ENCODE measurements at regions not wholly inside any gene's neighbourhood (a gene's known extent, or its start where the extent isn't known, plus 50 kb on each side); places are given as distances from the start of the nearest gene placed in this dataset.

DNA sequence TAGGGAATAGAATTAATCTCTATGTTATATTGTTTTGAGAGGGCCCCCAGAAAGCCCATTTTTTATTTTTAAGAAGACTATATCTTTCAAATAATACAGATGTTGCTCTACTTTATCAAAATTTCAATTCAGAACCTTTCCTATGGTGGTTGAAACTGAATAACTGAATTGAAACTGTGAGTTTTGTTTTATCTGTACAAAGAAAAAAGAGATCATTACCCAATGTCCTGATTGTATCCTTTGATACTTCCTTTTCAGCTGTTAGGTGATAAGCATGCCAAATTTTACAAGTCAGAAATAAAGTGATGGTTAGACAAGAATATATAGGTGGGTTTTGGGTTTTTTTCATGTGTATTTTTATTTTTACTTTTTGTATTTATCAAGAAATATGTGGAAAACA, 1293.1 kb upstream of the USP15 start:
- Mint-ChIP-seq H3K4me3 (no peak overlapping the region), H3K4me1 (ENCODE audit: low read depth) (no peaks in the 10 kb centered on the region), H3K36me3 (ENCODE audit: low read depth) (no peaks in the 10 kb centered on the region), H3K9me3 (peaks cover 13% of the 10 kb centered on the region), H3K27ac (no peak overlapping the region), H3K27me3 (no peaks in the 10 kb centered on the region)

DNA sequence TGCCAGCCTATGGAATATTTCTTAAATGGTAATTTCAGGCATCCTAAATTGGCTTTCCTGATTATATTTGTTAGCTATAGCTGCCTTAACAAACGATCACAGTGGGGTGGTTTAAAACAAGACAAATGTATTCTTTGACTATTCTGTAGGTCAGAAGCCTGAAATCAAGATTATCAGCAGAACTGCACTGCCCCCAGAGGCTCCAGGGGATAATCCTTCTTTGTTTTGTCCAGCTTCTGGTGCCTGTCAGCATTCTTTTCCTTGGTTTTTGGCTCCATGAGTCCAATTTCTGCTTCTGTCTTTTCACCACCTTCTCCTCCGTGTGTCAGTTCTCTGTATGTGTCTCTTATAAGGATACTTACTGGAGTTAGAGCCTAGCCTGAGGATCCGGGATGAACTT, 1282.2 kb upstream of the USP15 start:
- no peaks in the 10 kb centered on the region for H3K4me1 Mint-ChIP-seq (ENCODE audit: low read depth)
- H3K27ac Mint-ChIP-seq, result no peak overlapping the region
- no peaks in the 10 kb centered on the region for H3K27me3 Mint-ChIP-seq
- no peak overlapping the region for H3K4me3 Mint-ChIP-seq
- no peaks in the 10 kb centered on the region for H3K36me3 Mint-ChIP-seq (ENCODE audit: low read depth)
- H3K9me3 Mint-ChIP-seq, result peaks cover 7% of the 10 kb centered on the region

- no peak overlapping the region for H3K4me3 Mint-ChIP-seq
- H3K4me1 Mint-ChIP-seq (ENCODE audit: low read depth), result no peaks in the 10 kb centered on the region
- peaks cover 16% of the 10 kb centered on the region for H3K9me3 Mint-ChIP-seq
- no peaks in the 10 kb centered on the region for H3K27me3 Mint-ChIP-seq
- no peak overlapping the region for H3K27ac Mint-ChIP-seq
- H3K36me3 Mint-ChIP-seq (ENCODE audit: low read depth), result no peaks in the 10 kb centered on the region
These were observed 1279.6 kb upstream of the USP15 start for GRCh38 chr12:60980558-60980957.

DNA sequence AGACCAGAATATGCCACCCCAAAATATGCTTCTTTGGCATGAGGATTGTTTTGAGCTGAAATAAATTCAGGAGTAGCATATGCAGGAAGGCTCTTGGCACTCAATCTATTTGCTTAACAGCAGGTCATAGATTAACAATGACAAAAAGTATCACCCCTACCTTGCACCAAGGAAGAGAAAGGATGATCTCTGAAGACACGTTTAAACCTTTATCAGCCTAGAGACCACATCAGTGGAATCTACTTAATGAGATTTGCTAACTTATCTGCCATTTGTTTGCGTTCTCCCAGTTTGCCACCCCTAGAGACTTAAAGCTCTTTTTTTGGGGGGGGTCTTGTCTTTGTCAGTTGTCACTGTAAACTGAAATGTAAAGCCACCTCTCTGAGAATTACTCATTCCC, 1278.7 kb upstream of the USP15 start:
- H3K4me1 Mint-ChIP-seq (ENCODE audit: low read depth), result no peaks in the 10 kb centered on the region
- no peak overlapping the region for H3K4me3 Mint-ChIP-seq
- no peaks in the 10 kb centered on the region for H3K36me3 Mint-ChIP-seq (ENCODE audit: low read depth)
- peaks cover 14% of the 10 kb centered on the region for H3K9me3 Mint-ChIP-seq
- no peaks in the 10 kb centered on the region for H3K27me3 Mint-ChIP-seq
- no peak overlapping the region for H3K27ac Mint-ChIP-seq

GRCh38 chr12:60992087-60992486, 1268.1 kb upstream of the USP15 start:
- no peaks in the 10 kb centered on the region for H3K36me3 Mint-ChIP-seq (ENCODE audit: low read depth)
- H3K4me1 Mint-ChIP-seq (ENCODE audit: low read depth), result no peaks in the 10 kb centered on the region
- no peak overlapping the region for H3K27ac Mint-ChIP-seq
- H3K27me3 Mint-ChIP-seq, result no peaks in the 10 kb centered on the region
- H3K4me3 Mint-ChIP-seq, result no peak overlapping the region
- no peaks in the 10 kb centered on the region for H3K9me3 Mint-ChIP-seq

GRCh38 chr12:60995256-60995825, 1264.9 kb upstream of the USP15 start:
- Mint-ChIP-seq H3K4me1 (ENCODE audit: low read depth) (no peaks in the 10 kb centered on the region), H3K4me3 (no peak overlapping the region), H3K36me3 (ENCODE audit: low read depth) (no peaks in the 10 kb centered on the region), H3K27me3 (no peaks in the 10 kb centered on the region), H3K27ac (no peak overlapping the region), H3K9me3 (peaks cover 5% of the 10 kb centered on the region)

DNA sequence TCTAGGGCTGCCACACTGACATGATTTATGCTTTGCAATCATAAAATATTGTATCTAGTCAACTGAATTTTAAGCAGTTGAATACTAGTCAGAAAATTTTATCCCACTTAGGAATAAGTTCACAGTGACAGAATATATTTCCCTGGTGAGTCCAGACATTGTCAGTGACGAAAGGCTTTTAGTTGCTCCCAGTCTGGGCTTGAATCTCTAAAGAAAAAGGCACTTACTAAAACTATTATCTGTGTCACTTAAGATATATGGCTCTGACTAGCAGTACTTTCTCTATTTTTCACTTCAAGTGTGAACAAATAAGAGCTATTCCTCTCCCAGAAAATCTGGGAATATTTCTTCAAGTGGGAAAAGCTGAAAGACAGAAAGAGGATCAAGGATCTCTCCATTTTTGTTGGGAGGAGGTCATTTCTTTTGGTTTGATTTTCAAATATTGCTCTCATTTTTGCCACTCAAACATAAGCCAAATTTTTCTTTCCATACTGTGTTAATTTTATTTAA, 1262.3 kb upstream of the USP15 start:
- Mint-ChIP-seq H3K27ac (no peak overlapping the region), H3K36me3 (ENCODE audit: low read depth) (no peaks in the 10 kb centered on the region), H3K4me1 (ENCODE audit: low read depth) (no peaks in the 10 kb centered on the region), H3K27me3 (no peaks in the 10 kb centered on the region), H3K4me3 (no peak overlapping the region), H3K9me3 (peaks cover 11% of the 10 kb centered on the region)

- Mint-ChIP-seq H3K9me3 (no peaks in the 10 kb centered on the region), H3K27ac (no peak overlapping the region), H3K36me3 (ENCODE audit: low read depth) (no peaks in the 10 kb centered on the region), H3K4me1 (ENCODE audit: low read depth) (no peaks in the 10 kb centered on the region), H3K27me3 (no peaks in the 10 kb centered on the region), H3K4me3 (no peak overlapping the region)
These were observed 1251.0 kb upstream of the USP15 start for GRCh38 chr12:61009192-61009591.

- H3K27me3 Mint-ChIP-seq, result no peaks in the 10 kb centered on the region
- no peaks in the 10 kb centered on the region for H3K36me3 Mint-ChIP-seq (ENCODE audit: low read depth)
- H3K27ac Mint-ChIP-seq, result no peak overlapping the region
These were observed 1248.3 kb upstream of the USP15 start for GRCh38 chr12:61011767-61012423.

GRCh38 chr12:61018571-61018970, 1241.6 kb upstream of the USP15 start:
- H3K36me3 Mint-ChIP-seq (ENCODE audit: low read depth), result no peaks in the 10 kb centered on the region
- H3K27ac Mint-ChIP-seq, result no peak overlapping the region
- peaks cover 15% of the 10 kb centered on the region for H3K9me3 Mint-ChIP-seq
- no peaks in the 10 kb centered on the region for H3K27me3 Mint-ChIP-seq
- no peak overlapping the region for H3K4me3 Mint-ChIP-seq
- no peaks in the 10 kb centered on the region for H3K4me1 Mint-ChIP-seq (ENCODE audit: low read depth)

More at GRCh38 chr12:61011767-61012423, 1248.3 kb upstream of the USP15 start:
- Mint-ChIP-seq H3K4me3 (no peak overlapping the region), H3K9me3 (peaks cover 1% of the 10 kb centered on the region), H3K4me1 (ENCODE audit: low read depth) (no peaks in the 10 kb centered on the region)

DNA sequence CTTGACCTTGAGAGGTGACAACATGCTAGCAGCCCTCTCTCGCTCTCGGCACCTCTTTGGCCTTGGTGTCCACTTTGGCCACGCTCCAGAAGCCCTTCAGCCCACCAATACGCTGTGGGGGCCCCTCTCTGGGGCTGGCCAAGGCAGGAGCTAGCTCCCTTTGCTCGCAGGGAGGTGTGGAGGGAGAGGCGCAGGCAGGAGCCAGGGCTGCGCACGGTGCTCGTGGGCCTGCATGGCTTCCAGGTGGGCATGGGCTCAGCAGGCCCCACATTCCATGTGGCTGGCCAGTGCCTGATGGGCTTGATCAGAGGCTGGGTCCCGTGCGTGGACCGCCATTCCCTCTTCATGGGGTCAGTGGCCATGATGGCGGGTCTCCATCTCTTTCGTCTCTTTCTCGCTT, 1237.0 kb upstream of the USP15 start:
- H3K9me3 Mint-ChIP-seq, result peaks cover 18% of the 10 kb centered on the region
- H3K27ac Mint-ChIP-seq, result no peak overlapping the region
- H3K4me3 Mint-ChIP-seq, result no peak overlapping the region
- H3K27me3 Mint-ChIP-seq, result no peaks in the 10 kb centered on the region
- no peaks in the 10 kb centered on the region for H3K4me1 Mint-ChIP-seq (ENCODE audit: low read depth)
- no peaks in the 10 kb centered on the region for H3K36me3 Mint-ChIP-seq (ENCODE audit: low read depth)

GRCh38 chr12:61029516-61029915, 1230.7 kb upstream of the USP15 start:
- Mint-ChIP-seq H3K27ac (no peak overlapping the region), H3K4me1 (ENCODE audit: low read depth) (no peaks in the 10 kb centered on the region), H3K36me3 (ENCODE audit: low read depth) (no peaks in the 10 kb centered on the region), H3K27me3 (no peaks in the 10 kb centered on the region), H3K4me3 (no peak overlapping the region), H3K9me3 (peaks cover 12% of the 10 kb centered on the region)

DNA sequence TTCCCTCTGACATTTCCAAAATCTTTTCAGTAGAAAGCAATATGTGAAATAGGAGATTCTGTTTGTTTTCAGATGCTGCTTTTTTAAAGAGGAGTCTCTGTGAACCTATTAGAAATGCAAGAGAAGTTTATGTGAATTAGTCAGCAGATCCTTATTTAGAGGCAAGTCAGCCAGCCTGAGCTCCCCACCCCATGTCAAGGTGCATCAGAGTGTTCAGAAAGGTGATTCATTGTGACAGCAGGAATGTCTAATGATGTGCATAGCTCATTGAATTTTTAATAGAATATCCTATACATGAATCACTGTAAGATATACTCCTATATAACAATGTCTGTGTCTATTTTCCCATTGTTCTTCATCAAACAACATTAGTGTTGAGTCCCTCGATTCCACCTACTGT, 1222.4 kb upstream of the USP15 start:
- Mint-ChIP-seq H3K9me3 (peaks cover 7% of the 10 kb centered on the region), H3K4me3 (no peak overlapping the region), H3K27me3 (no peaks in the 10 kb centered on the region), H3K4me1 (ENCODE audit: low read depth) (no peaks in the 10 kb centered on the region), H3K27ac (no peak overlapping the region), H3K36me3 (ENCODE audit: low read depth) (no peaks in the 10 kb centered on the region)

DNA sequence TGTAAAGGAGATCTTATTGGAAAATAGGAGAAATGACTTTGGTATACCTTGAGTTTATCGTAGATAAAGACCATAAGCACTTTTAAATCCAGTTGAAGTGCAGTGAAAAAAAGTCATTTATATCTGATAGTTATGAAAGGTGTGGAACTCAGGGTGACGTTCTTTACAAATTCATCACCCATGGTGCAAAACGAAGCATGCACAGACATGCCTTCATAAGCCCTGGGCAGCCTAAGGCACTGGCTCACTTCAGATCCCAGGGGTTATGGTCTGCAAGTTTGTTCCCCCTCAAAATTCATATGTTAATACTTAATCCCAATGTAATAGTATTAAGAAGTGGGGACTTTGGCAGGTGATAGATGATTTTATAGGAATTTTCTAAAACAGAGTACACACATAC, 1216.4 kb upstream of the USP15 start:
- H3K27ac Mint-ChIP-seq, result no peak overlapping the region
- H3K9me3 Mint-ChIP-seq, result peaks cover 14% of the 10 kb centered on the region
- H3K27me3 Mint-ChIP-seq, result no peaks in the 10 kb centered on the region
- no peak overlapping the region for H3K4me3 Mint-ChIP-seq
- H3K4me1 Mint-ChIP-seq (ENCODE audit: low read depth), result no peaks in the 10 kb centered on the region
- no peaks in the 10 kb centered on the region for H3K36me3 Mint-ChIP-seq (ENCODE audit: low read depth)

GRCh38 chr12:61044766-61045165, 1215.4 kb upstream of the USP15 start:
- H3K9me3 Mint-ChIP-seq, result peaks cover 14% of the 10 kb centered on the region
- H3K27me3 Mint-ChIP-seq, result no peaks in the 10 kb centered on the region
- H3K36me3 Mint-ChIP-seq (ENCODE audit: low read depth), result no peaks in the 10 kb centered on the region
- H3K4me1 Mint-ChIP-seq (ENCODE audit: low read depth), result no peaks in the 10 kb centered on the region
- H3K27ac Mint-ChIP-seq, result no peak overlapping the region
- no peak overlapping the region for H3K4me3 Mint-ChIP-seq
